ENCODE measurements at regions not wholly inside any gene's neighbourhood (a gene's known extent, or its start where the extent isn't known, plus 50 kb on each side); places are given as distances from the start of the nearest gene placed in this dataset.

DNA sequence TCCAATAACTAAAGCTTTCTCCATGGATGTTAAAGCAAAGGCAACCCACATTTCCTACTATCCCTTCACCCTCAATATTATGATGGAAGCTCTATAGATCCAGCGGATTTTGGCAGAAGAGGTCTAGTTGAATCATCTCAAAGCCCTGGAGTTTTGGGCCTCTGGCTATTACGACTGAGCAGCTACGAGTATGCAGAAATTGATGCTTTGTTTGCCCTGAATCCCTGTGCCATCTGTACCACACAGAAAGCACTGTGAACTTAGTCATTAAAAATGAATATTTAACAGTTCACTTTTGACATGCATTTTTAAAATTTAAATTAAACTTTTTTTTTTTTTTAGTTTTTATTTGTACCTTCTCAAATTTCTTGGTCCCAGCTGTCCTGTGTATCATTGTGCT is 705.4 kb upstream of the PTBP2 start:
- in situ Hi-C loops (cut with MboI; ENCODE audit: low pct_unique_long_range_greater_than_20kb, low sequenced_read_pairs, unreplicated experiment), result no loop called here
- no peak for DNase-seq (ENCODE audit: low spot score)
- no peak for TF ChIP-seq CTCF (IDR thresholded peaks at IDR 0.05; ENCODE audit: extremely low read depth, insufficient read depth, missing control alignments)

GRCh38 chr1:96020378-96020777 is 701.2 kb upstream of the PTBP2 start:
- DNase-seq (ENCODE audit: low spot score), result no peak
- TF ChIP-seq CTCF (IDR thresholded peaks at IDR 0.05; ENCODE audit: extremely low read depth, insufficient read depth, missing control alignments), result no peak
- in situ Hi-C loops (cut with MboI; ENCODE audit: low pct_unique_long_range_greater_than_20kb, low sequenced_read_pairs, unreplicated experiment), result no loop called here

GRCh38 chr1:96025062-96025461 is 696.5 kb upstream of the PTBP2 start:
- in situ Hi-C loops (cut with MboI; ENCODE audit: low pct_unique_long_range_greater_than_20kb, low sequenced_read_pairs, unreplicated experiment), result no loop called here
- DNase-seq (ENCODE audit: low spot score), result no peak
- no peak for TF ChIP-seq CTCF (IDR thresholded peaks at IDR 0.05; ENCODE audit: extremely low read depth, insufficient read depth, missing control alignments)

GRCh38 chr1:96028071-96028470 is 693.5 kb upstream of the PTBP2 start:
- TF ChIP-seq CTCF (IDR thresholded peaks at IDR 0.05; ENCODE audit: extremely low read depth, insufficient read depth, missing control alignments), result no peak
- DNase-seq (ENCODE audit: low spot score), result no peak
- in situ Hi-C loops (cut with MboI; ENCODE audit: low pct_unique_long_range_greater_than_20kb, low sequenced_read_pairs, unreplicated experiment), result no loop called here

- TF ChIP-seq CTCF (IDR thresholded peaks at IDR 0.05; ENCODE audit: extremely low read depth, insufficient read depth, missing control alignments), result no peak
- no peak for DNase-seq (ENCODE audit: low spot score)
- in situ Hi-C loops (cut with MboI; ENCODE audit: low pct_unique_long_range_greater_than_20kb, low sequenced_read_pairs, unreplicated experiment), result no loop called here
These were observed 691.3 kb upstream of the PTBP2 start for GRCh38 chr1:96030312-96030711.

DNA sequence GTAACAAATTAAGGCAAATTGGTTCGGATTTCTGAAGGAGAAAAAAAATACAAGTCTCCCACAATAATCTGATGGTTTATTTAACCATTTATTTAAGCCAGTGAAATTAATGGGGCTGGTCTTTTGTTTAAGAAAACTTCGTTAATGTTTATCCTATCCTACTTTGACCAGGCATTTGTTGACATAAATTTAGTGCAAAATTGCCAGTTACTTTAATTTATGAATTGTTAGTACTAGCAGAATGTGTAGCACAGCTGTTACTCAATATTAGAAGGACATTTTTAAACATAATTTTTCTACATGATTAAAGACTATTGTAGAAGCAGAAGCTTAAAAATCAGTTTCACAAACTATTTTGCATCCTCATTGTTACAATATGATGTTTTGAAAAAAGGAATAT is 687.6 kb upstream of the PTBP2 start:
- TF ChIP-seq CTCF (IDR thresholded peaks at IDR 0.05; ENCODE audit: extremely low read depth, insufficient read depth, missing control alignments), result no peak
- no peak for DNase-seq (ENCODE audit: low spot score)
- in situ Hi-C loops (cut with MboI; ENCODE audit: low pct_unique_long_range_greater_than_20kb, low sequenced_read_pairs, unreplicated experiment), result no loop called here

GRCh38 chr1:96036763-96037162 is 684.8 kb upstream of the PTBP2 start:
- DNase-seq (ENCODE audit: low spot score), result no peak
- TF ChIP-seq CTCF (IDR thresholded peaks at IDR 0.05; ENCODE audit: extremely low read depth, insufficient read depth, missing control alignments), result no peak

More at GRCh38 chr1:96036763-96037162, 684.8 kb upstream of the PTBP2 start:
- in situ Hi-C loops (cut with MboI; ENCODE audit: low pct_unique_long_range_greater_than_20kb, low sequenced_read_pairs, unreplicated experiment), result no loop called here
